ENCODE measurements at regions not wholly inside any gene's neighbourhood (a gene's known extent, or its start where the extent isn't known, plus 50 kb on each side); places are given as distances from the start of the nearest gene placed in this dataset.

- no peaks in the 10 kb centered on the region for H3K4me1 ChIP-seq (ENCODE audit: control insufficient read depth, insufficient read depth, low read length)
- no peak overlapping the region for H3K9ac ChIP-seq (ENCODE audit: low read length)
- no peaks in the 10 kb centered on the region for H3K36me3 ChIP-seq (ENCODE audit: control insufficient read depth, insufficient read depth, low read length)
- H3K27ac ChIP-seq (ENCODE audit: low read depth, low read length) = no peak overlapping the region
- H3K27me3 ChIP-seq (ENCODE audit: control insufficient read depth, insufficient read depth, low read length) = no peaks in the 10 kb centered on the region
- no peak overlapping the region for H3K4me3 ChIP-seq (ENCODE audit: low read length)
Measured at GRCh38 chr6:23213651-23214050, 644.3 kb downstream of the HDGFL1 start.

DNA sequence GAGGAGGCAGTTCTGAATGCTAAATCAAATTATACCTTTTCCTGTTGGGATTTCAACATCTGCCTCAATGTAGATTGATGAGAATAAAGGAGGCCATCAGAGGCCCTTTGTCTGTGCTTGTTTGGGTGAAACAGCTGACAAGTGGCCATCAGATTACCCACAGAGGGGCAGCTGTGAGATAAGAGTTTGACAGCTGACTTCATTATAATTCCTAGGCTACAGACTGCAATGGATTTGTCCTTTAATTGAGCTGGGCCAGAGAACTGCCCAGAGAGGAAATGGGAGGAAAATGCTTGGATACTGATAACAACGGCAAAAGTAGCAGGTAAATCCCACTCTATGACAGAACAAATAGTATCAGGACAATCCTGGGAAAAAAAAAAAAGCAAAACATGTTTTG lies 649.4 kb downstream of the HDGFL1 start:
- H3K4me1 ChIP-seq (ENCODE audit: control insufficient read depth, insufficient read depth, low read length) = no peaks in the 10 kb centered on the region
- no peak overlapping the region for H3K27ac ChIP-seq (ENCODE audit: low read depth, low read length)
- H3K27me3 ChIP-seq (ENCODE audit: control insufficient read depth, insufficient read depth, low read length) = no peaks in the 10 kb centered on the region
- H3K4me3 ChIP-seq (ENCODE audit: low read length) = no peak overlapping the region
- H3K9ac ChIP-seq (ENCODE audit: low read length) = no peak overlapping the region
- no peaks in the 10 kb centered on the region for H3K36me3 ChIP-seq (ENCODE audit: control insufficient read depth, insufficient read depth, low read length)

- Histone ChIP-seq H3K36me3 (ENCODE audit: control insufficient read depth, insufficient read depth, low read length) (no peaks in the 10 kb centered on the region), H3K9ac (ENCODE audit: low read length) (no peak overlapping the region), H3K27me3 (ENCODE audit: control insufficient read depth, insufficient read depth, low read length) (no peaks in the 10 kb centered on the region), H3K27ac (ENCODE audit: low read depth, low read length) (no peak overlapping the region), H3K4me3 (ENCODE audit: low read length) (no peak overlapping the region), H3K4me1 (ENCODE audit: control insufficient read depth, insufficient read depth, low read length) (no peaks in the 10 kb centered on the region)
Measured at GRCh38 chr6:23222724-23223123, 653.4 kb downstream of the HDGFL1 start.

DNA sequence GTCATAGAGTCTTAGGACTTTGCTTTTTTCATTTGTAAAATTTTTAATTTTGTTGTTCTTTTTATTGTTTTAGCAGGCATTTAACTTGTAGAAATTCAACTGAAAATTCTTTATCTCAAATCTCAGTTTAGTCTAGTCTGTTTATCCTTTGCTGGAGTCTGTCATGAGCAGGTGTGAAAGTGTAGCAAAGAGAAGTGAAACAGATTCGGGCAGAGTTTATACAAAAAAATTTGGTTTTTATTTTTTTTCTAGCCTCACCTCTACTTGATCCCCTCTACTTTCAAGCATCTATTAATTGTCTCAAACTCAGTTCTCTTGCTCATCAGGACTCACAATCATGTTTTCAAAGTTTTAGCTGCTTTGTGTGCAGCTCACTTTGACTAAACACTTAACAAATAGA lies 655.2 kb downstream of the HDGFL1 start:
- Histone ChIP-seq H3K4me1 (ENCODE audit: control insufficient read depth, insufficient read depth, low read length) (no peaks in the 10 kb centered on the region), H3K27me3 (ENCODE audit: control insufficient read depth, insufficient read depth, low read length) (no peaks in the 10 kb centered on the region), H3K36me3 (ENCODE audit: control insufficient read depth, insufficient read depth, low read length) (no peaks in the 10 kb centered on the region), H3K27ac (ENCODE audit: low read depth, low read length) (no peak overlapping the region), H3K4me3 (ENCODE audit: low read length) (no peak overlapping the region), H3K9ac (ENCODE audit: low read length) (no peak overlapping the region)

DNA sequence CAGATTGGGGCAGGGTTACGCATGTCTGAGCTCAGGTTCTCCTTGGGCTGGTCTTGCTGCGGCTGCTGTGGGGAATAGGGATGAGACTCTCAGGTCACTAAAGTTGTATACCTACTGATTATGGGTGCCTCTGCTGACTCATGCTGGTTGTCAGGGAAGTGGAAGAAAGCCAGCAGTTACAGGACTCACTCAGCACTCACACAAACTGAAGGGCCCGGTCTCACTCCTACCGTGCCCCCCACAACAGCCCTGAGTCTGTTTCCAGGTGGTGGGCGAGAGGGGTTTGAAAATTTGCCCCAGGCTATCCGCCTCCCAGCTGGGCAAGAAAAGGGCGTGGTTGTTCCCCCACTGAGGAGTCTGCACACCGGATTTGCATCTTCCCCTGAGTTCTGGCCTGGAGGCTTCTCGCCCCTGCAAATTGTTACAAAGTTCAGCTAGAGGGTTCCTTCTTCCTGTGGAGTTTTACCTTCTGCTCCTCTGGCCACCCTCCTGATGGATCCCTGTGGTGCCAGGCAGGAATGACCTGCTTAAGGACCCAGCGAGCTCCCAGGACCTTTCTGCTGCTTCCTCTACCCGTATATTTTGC lies 659.2 kb downstream of the HDGFL1 start:
- Histone ChIP-seq H3K9ac (ENCODE audit: low read length) (no peak overlapping the region), H3K36me3 (ENCODE audit: control insufficient read depth, insufficient read depth, low read length) (no peaks in the 10 kb centered on the region), H3K4me3 (ENCODE audit: low read length) (no peak overlapping the region)

GRCh38 chr6:23243854-23244253 lies 674.5 kb downstream of the HDGFL1 start:
- Histone ChIP-seq H3K27me3 (ENCODE audit: control insufficient read depth, insufficient read depth, low read length) (no peaks in the 10 kb centered on the region), H3K36me3 (ENCODE audit: control insufficient read depth, insufficient read depth, low read length) (no peaks in the 10 kb centered on the region), H3K27ac (ENCODE audit: low read depth, low read length) (no peak overlapping the region), H3K4me1 (ENCODE audit: control insufficient read depth, insufficient read depth, low read length) (no peaks in the 10 kb centered on the region), H3K4me3 (ENCODE audit: low read length) (no peak overlapping the region), H3K9ac (ENCODE audit: low read length) (no peak overlapping the region)

More for the DNA sequence above, 659.2 kb downstream of the HDGFL1 start:
- Histone ChIP-seq H3K4me1 (ENCODE audit: control insufficient read depth, insufficient read depth, low read length) (no peaks in the 10 kb centered on the region), H3K27ac (ENCODE audit: low read depth, low read length) (no peak overlapping the region), H3K27me3 (ENCODE audit: control insufficient read depth, insufficient read depth, low read length) (no peaks in the 10 kb centered on the region)

- Histone ChIP-seq H3K27me3 (ENCODE audit: control insufficient read depth, insufficient read depth, low read length) (no peaks in the 10 kb centered on the region), H3K9ac (ENCODE audit: low read length) (no peak overlapping the region), H3K4me1 (ENCODE audit: control insufficient read depth, insufficient read depth, low read length) (no peaks in the 10 kb centered on the region), H3K36me3 (ENCODE audit: control insufficient read depth, insufficient read depth, low read length) (no peaks in the 10 kb centered on the region), H3K27ac (ENCODE audit: low read depth, low read length) (no peak overlapping the region), H3K4me3 (ENCODE audit: low read length) (no peak overlapping the region)
Measured at GRCh38 chr6:23244300-23244699, 674.9 kb downstream of the HDGFL1 start.

- Histone ChIP-seq H3K36me3 (ENCODE audit: control insufficient read depth, insufficient read depth, low read length) (no peaks in the 10 kb centered on the region), H3K27ac (ENCODE audit: low read depth, low read length) (no peak overlapping the region), H3K4me3 (ENCODE audit: low read length) (no peak overlapping the region), H3K27me3 (ENCODE audit: control insufficient read depth, insufficient read depth, low read length) (no peaks in the 10 kb centered on the region), H3K9ac (ENCODE audit: low read length) (no peak overlapping the region), H3K4me1 (ENCODE audit: control insufficient read depth, insufficient read depth, low read length) (no peaks in the 10 kb centered on the region)
Measured at GRCh38 chr6:23245572-23245971, 676.2 kb downstream of the HDGFL1 start.

- H3K36me3 ChIP-seq (ENCODE audit: control insufficient read depth, insufficient read depth, low read length) = no peaks in the 10 kb centered on the region
- H3K9ac ChIP-seq (ENCODE audit: low read length) = no peak overlapping the region
- H3K4me3 ChIP-seq (ENCODE audit: low read length) = no peak overlapping the region
- H3K4me1 ChIP-seq (ENCODE audit: control insufficient read depth, insufficient read depth, low read length) = no peaks in the 10 kb centered on the region
- H3K27me3 ChIP-seq (ENCODE audit: control insufficient read depth, insufficient read depth, low read length) = no peaks in the 10 kb centered on the region
- no peak overlapping the region for H3K27ac ChIP-seq (ENCODE audit: low read depth, low read length)
Measured at GRCh38 chr6:23246896-23247295, 677.5 kb downstream of the HDGFL1 start.

- no peak overlapping the region for H3K9ac ChIP-seq (ENCODE audit: low read length)
- no peaks in the 10 kb centered on the region for H3K36me3 ChIP-seq (ENCODE audit: control insufficient read depth, insufficient read depth, low read length)
- no peaks in the 10 kb centered on the region for H3K4me1 ChIP-seq (ENCODE audit: control insufficient read depth, insufficient read depth, low read length)
- H3K4me3 ChIP-seq (ENCODE audit: low read length) = no peak overlapping the region
- no peaks in the 10 kb centered on the region for H3K27me3 ChIP-seq (ENCODE audit: control insufficient read depth, insufficient read depth, low read length)
- H3K27ac ChIP-seq (ENCODE audit: low read depth, low read length) = no peak overlapping the region
Measured at GRCh38 chr6:23250556-23250955, 681.2 kb downstream of the HDGFL1 start.

DNA sequence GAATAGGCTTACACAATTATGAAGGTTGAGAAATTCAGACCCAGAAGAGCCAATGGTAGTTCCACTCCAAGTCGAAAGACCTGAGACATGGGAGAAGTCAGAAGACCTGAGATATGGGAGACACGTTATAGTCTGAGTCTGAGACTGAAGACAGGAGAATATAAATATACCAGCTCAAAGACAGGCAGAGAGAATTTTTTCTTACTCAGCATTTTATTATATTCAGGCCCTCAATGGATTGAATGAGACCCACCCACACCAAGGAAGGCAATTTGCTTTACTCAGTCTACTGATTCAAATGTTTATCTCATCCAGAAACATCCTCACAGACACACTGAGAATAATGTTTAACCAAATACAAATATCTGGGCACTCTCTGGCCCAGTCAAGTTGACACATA lies 693.5 kb downstream of the HDGFL1 start:
- Histone ChIP-seq H3K27ac (ENCODE audit: low read depth, low read length) (no peak overlapping the region), H3K9ac (ENCODE audit: low read length) (no peak overlapping the region), H3K27me3 (ENCODE audit: control insufficient read depth, insufficient read depth, low read length) (no peaks in the 10 kb centered on the region), H3K4me3 (ENCODE audit: low read length) (no peak overlapping the region), H3K4me1 (ENCODE audit: control insufficient read depth, insufficient read depth, low read length) (no peaks in the 10 kb centered on the region), H3K36me3 (ENCODE audit: control insufficient read depth, insufficient read depth, low read length) (no peaks in the 10 kb centered on the region)

- H3K36me3 ChIP-seq (ENCODE audit: control insufficient read depth, insufficient read depth, low read length) = no peaks in the 10 kb centered on the region
- no peak overlapping the region for H3K27ac ChIP-seq (ENCODE audit: low read depth, low read length)
- no peak overlapping the region for H3K4me3 ChIP-seq (ENCODE audit: low read length)
- no peak overlapping the region for H3K9ac ChIP-seq (ENCODE audit: low read length)
- no peaks in the 10 kb centered on the region for H3K27me3 ChIP-seq (ENCODE audit: control insufficient read depth, insufficient read depth, low read length)
- H3K4me1 ChIP-seq (ENCODE audit: control insufficient read depth, insufficient read depth, low read length) = no peaks in the 10 kb centered on the region
Measured at GRCh38 chr6:23265270-23265669, 695.9 kb downstream of the HDGFL1 start.

GRCh38 chr6:23266536-23266935 lies 697.2 kb downstream of the HDGFL1 start:
- H3K4me3 ChIP-seq (ENCODE audit: low read length) = no peak overlapping the region
- no peaks in the 10 kb centered on the region for H3K27me3 ChIP-seq (ENCODE audit: control insufficient read depth, insufficient read depth, low read length)
- H3K4me1 ChIP-seq (ENCODE audit: control insufficient read depth, insufficient read depth, low read length) = no peaks in the 10 kb centered on the region

More at GRCh38 chr6:23266536-23266935, 697.2 kb downstream of the HDGFL1 start:
- no peak overlapping the region for H3K9ac ChIP-seq (ENCODE audit: low read length)
- no peak overlapping the region for H3K27ac ChIP-seq (ENCODE audit: low read depth, low read length)
- no peaks in the 10 kb centered on the region for H3K36me3 ChIP-seq (ENCODE audit: control insufficient read depth, insufficient read depth, low read length)
